OCI-LY1 (cell line): ENCODE measurements at regions not wholly inside any gene's neighbourhood (a gene's known extent, or its start where the extent isn't known, plus 50 kb on each side); places are given as distances from the start of the nearest gene placed in this dataset.

Experiments
- H2AFZ ChIP-seq: fragments of 200-600 bp; sonication (generic), shearing (Covaris generic); 2 replicates; pipeline ENCODE4 v1.6.0; 2014; ENCODE audit warnings: antibody characterized with exemption, mild to moderate bottlenecking, low read length
- H3F3A ChIP-seq: fragments of 200-600 bp; sonication (generic), shearing (Covaris generic); 2 replicates; pipeline ENCODE4 v1.6.0; 2014; ENCODE audit warnings: mild to moderate bottlenecking, antibody characterized with exemption, low read length, moderate library complexity; ENCODE audit not compliant: insufficient read depth
- H3K27ac ChIP-seq: fragments of 200-600 bp; sonication (generic); 2 replicates; pipeline ENCODE4 v1.5.1; 2014; ENCODE audit warnings: low read length, mixed run types, mild to moderate bottlenecking, low read depth; ENCODE audit not compliant: poor library complexity, severe bottlenecking
- H3K27me3 ChIP-seq: fragments of 200-600 bp; sonication (generic); 2 replicates; pipeline ENCODE4 v1.6.0; 2014; ENCODE audit warnings: antibody characterized with exemption, mild to moderate bottlenecking, low read length, moderate library complexity; ENCODE audit not compliant: insufficient read depth
- H3K36me3 ChIP-seq: fragments of 200-600 bp; sonication (generic); 2 replicates; pipeline ENCODE4 v1.6.1; 2014; ENCODE audit warnings: mild to moderate bottlenecking, antibody characterized with exemption, low read length, moderate library complexity, mixed read lengths; ENCODE audit not compliant: insufficient read depth
- H3K4me1 ChIP-seq: fragments of 200-600 bp; sonication (generic); 2 replicates; pipeline ENCODE4 v1.5.1; 2014; ENCODE audit warnings: mild to moderate bottlenecking, low read length, moderate library complexity; ENCODE audit not compliant: insufficient read depth, severe bottlenecking
- H3K4me2 ChIP-seq: fragments of 200-600 bp; sonication (generic), shearing (Covaris generic); 2 replicates; pipeline ENCODE4 v1.6.1; 2014; ENCODE audit warnings: low read length
- H3K4me3 ChIP-seq: fragments of 200-600 bp; sonication (generic); 2 replicates; pipeline ENCODE4 v1.5.1; 2014; ENCODE audit warnings: low read length, low read depth, mild to moderate bottlenecking, mixed read lengths; ENCODE audit not compliant: poor library complexity, severe bottlenecking
- H3K79me2 ChIP-seq: fragments of 200-600 bp; shearing (Covaris generic); 2 replicates; pipeline ENCODE4 v1.6.1; 2016; ENCODE audit warnings: mixed run types, low read length, mixed read lengths; ENCODE audit not compliant: insufficient read depth
- H3K9ac ChIP-seq: fragments of 200-600 bp; sonication (generic), shearing (Covaris generic); 2 replicates; pipeline ENCODE4 v1.6.1; 2014; ENCODE audit warnings: mild to moderate bottlenecking, low read length, mixed read lengths
- H3K9me2 ChIP-seq: fragments of 200-600 bp; sonication (generic), shearing (Covaris generic); 2 replicates; pipeline ENCODE4 v1.6.1; 2014; ENCODE audit warnings: low read depth, mild to moderate bottlenecking, low read length, mixed read lengths
- H3K9me3 ChIP-seq: fragments of 200-600 bp; shearing (Covaris generic); 2 replicates; pipeline ENCODE4 v1.6.1; 2014; ENCODE audit warnings: low read length, mixed read lengths
- H4K20me1 ChIP-seq: fragments of 200-600 bp; sonication (generic), shearing (Covaris generic); 2 replicates; pipeline ENCODE4 v1.6.0; 2016; ENCODE audit warnings: mild to moderate bottlenecking, low read length; ENCODE audit not compliant: insufficient read depth
- EZH2 ChIP-seq: fragments of 200-600 bp; sonication (generic), shearing (Covaris generic); IDR thresholded peaks from 2 replicates; pipeline ENCODE4 v1.8.0; 2017; ENCODE audit warnings: borderline replicate concordance, mixed run types, mild to moderate bottlenecking, antibody characterized with exemption, low read length, moderate library complexity, mixed read lengths
- TF ChIP-seq, protein P1 (sequence below): fragments of 200-600 bp; sonication (generic), shearing (Covaris generic); IDR thresholded peaks from 2 replicates; pipeline ENCODE4 v1.5.1; 2017; ENCODE audit warnings: mild to moderate bottlenecking, antibody characterized with exemption, low read length, moderate library complexity, mixed read lengths

- TF ChIP-seq EZH2: no peak
- TF ChIP-seq, protein P1, sequence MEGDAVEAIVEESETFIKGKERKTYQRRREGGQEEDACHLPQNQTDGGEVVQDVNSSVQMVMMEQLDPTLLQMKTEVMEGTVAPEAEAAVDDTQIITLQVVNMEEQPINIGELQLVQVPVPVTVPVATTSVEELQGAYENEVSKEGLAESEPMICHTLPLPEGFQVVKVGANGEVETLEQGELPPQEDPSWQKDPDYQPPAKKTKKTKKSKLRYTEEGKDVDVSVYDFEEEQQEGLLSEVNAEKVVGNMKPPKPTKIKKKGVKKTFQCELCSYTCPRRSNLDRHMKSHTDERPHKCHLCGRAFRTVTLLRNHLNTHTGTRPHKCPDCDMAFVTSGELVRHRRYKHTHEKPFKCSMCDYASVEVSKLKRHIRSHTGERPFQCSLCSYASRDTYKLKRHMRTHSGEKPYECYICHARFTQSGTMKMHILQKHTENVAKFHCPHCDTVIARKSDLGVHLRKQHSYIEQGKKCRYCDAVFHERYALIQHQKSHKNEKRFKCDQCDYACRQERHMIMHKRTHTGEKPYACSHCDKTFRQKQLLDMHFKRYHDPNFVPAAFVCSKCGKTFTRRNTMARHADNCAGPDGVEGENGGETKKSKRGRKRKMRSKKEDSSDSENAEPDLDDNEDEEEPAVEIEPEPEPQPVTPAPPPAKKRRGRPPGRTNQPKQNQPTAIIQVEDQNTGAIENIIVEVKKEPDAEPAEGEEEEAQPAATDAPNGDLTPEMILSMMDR: no peak
- Histone ChIP-seq H3K9me3 (no peaks in the 10 kb centered on the region), H3K4me1 (no peaks in the 10 kb centered on the region), H3K36me3 (no peaks in the 10 kb centered on the region), H3K27me3 (no peaks in the 10 kb centered on the region), H3K9me2 (no peaks in the 10 kb centered on the region), H3K27ac (no peak overlapping the region), H2AFZ (no peak overlapping the region), H3K9ac (no peak overlapping the region), H3F3A (no peaks in the 10 kb centered on the region), H3K4me3 (no peak overlapping the region), H4K20me1 (no peaks in the 10 kb centered on the region), H3K79me2 (no peaks in the 10 kb centered on the region), H3K4me2 (no peak overlapping the region)
Observed at GRCh38 chr22:48786679-48786996, 1041.0 kb downstream of the BRD1 start.

DNA sequence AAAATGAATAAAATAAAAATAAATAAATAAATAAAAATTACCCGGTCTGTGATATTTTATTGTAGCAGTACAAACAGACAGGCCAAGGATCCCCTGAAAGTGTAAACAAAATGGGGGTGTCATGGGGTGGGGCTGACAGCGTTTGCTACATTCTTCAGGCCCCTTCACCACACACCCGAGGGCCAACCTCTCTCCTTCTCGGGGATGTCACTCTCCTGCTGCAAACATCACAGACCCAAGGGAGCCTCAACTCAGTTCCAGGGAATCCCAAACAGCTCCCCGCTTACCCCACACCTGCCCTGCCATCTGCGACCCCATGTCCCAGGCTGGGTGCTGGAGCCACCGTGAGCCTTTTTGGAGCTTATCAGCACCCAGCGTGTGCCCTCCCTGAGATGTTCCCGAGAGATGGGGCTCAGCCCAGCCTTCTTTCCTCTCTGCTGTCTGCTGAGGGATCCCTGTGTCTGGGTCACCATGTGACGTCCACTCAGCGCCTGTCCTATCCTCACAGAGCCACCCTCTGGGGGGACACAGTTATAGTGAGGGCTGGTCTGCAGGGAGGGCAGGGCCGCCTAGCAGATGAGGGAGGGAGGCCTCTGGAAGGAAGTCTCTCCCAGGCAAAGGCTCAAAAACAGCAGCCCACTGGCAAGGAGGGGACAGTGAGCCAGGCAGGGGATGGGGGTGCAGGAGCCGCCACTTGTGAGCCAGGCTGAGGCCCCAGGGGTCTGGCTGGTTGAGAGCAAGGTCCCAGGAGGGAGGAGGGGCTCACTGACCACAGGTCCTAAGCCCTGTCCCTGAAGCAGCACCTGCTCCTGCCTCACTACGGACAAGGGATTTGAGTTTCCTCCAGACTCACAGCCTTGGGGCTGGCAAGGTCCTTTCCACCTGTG, 1041.6 kb downstream of the BRD1 start:
- H3K4me3 ChIP-seq: no peak overlapping the region
- no peaks in the 10 kb centered on the region for H3K9me3 ChIP-seq
- no peaks in the 10 kb centered on the region for H3K36me3 ChIP-seq
- H4K20me1 ChIP-seq: no peaks in the 10 kb centered on the region
- no peak overlapping the region for H3K27ac ChIP-seq
- H3K79me2 ChIP-seq: no peaks in the 10 kb centered on the region
- H3F3A ChIP-seq: no peaks in the 10 kb centered on the region
- no peaks in the 10 kb centered on the region for H3K4me1 ChIP-seq
- TF ChIP-seq, protein P1: no peak
- no peak for TF ChIP-seq EZH2
- no peaks in the 10 kb centered on the region for H3K27me3 ChIP-seq
- no peak overlapping the region for H3K9ac ChIP-seq
- no peaks in the 10 kb centered on the region for H3K9me2 ChIP-seq
- H3K4me2 ChIP-seq: no peak overlapping the region
- H2AFZ ChIP-seq: no peak overlapping the region

- no peak for TF ChIP-seq EZH2
- TF ChIP-seq, protein P1: no peak
- no peaks in the 10 kb centered on the region for H3F3A ChIP-seq
- H3K27me3 ChIP-seq: no peaks in the 10 kb centered on the region
- no peaks in the 10 kb centered on the region for H3K79me2 ChIP-seq
- H4K20me1 ChIP-seq: no peaks in the 10 kb centered on the region
- H3K4me2 ChIP-seq: no peak overlapping the region
- H3K27ac ChIP-seq: no peak overlapping the region
- no peaks in the 10 kb centered on the region for H3K4me1 ChIP-seq
- H3K9me3 ChIP-seq: no peaks in the 10 kb centered on the region
- H3K9ac ChIP-seq: no peak overlapping the region
- H3K36me3 ChIP-seq: no peaks in the 10 kb centered on the region
- no peaks in the 10 kb centered on the region for H3K9me2 ChIP-seq
- H3K4me3 ChIP-seq: no peak overlapping the region
- no peak overlapping the region for H2AFZ ChIP-seq
Observed at GRCh38 chr22:48784701-48785503, 1042.8 kb downstream of the BRD1 start.
